HepG2 (cell line): ENCODE measurements at regions not wholly inside any gene's neighbourhood (a gene's known extent, or its start where the extent isn't known, plus 50 kb on each side); places are given as distances from the start of the nearest gene placed in this dataset.
A peak's percentile ranks its signal among the peaks of the same experiment; 100 is the strongest.
"Not testable (repeated sequence)": the region's sequence is repeated elsewhere in the genome, so short reads cannot be mapped to it uniquely, and the experiment has no call there.

Experiments used
- ATAC-seq: fragments of 200-7000 bp; cut with Tn5 transposase; 3 replicates; pipeline ENCODE4 v1.9.1; 2020; ENCODE audit warnings: mild to moderate bottlenecking, moderate library complexity
- BruUV-seq: library from RNA; stranded (reverse); fragments of 400-500 nt; replicated peaks from 2 replicates; lab custom pipeline; 2021; lab: Mats Ljungman, UMichigan
- CTCF ChIA-PET: fragments of 300-600 bp; formaldehyde crosslinking; extraction: SDS; loops from one replicate; lab custom pipeline; 2021; ENCODE audit warnings: low total read pairs, inconsistent platforms, low intra/inter-chr PET ratio; lab: Yijun Ruan, JAX
- POLR2A ChIA-PET: fragments of 350-600 bp; sonication (Branson Sonifier 250); formaldehyde crosslinking; loops from one replicate; lab custom pipeline; 2020; ENCODE audit warnings: antibody characterized with exemption, inconsistent platforms; lab: Yijun Ruan, JAX
- DNase-seq: peaks from one replicate; pipeline ENCODE4 v3.0.0-alpha.2; 2015; ENCODE audit warnings: low spot score
- FAIRE-seq: peaks from 3 replicates; lab custom pipeline; 2011; peaks lifted over from hg19 to GRCh38; lab: Jason Lieb, UNC
- H2AFZ ChIP-seq: one replicate; pipeline ENCODE4 v1.6.1; 2011; ENCODE audit warnings: low read length, inconsistent platforms
- H3K27ac ChIP-seq: fragments of 300-600 bp; 3 replicates; pipeline ENCODE4 v1.8.0; 2011; ENCODE audit warnings: mixed run types, mild to moderate bottlenecking, mixed read lengths, low read length, inconsistent platforms; ENCODE audit not compliant: insufficient read depth; ENCODE audit errors: extremely low read length
- H3K27me3 ChIP-seq, 2 experiments: fragments of 200-600 bp in 1 of 2; 2 replicates in 1 of 2; 3 replicates in 1 of 2; pipeline versions ENCODE4 v1.6.0 to v1.8.0; 2011; ENCODE audit warnings: low read length in 2 of 2, mild to moderate bottlenecking in 2 of 2, moderate library complexity in 2 of 2, inconsistent platforms in 1 of 2; ENCODE audit not compliant: insufficient read depth in 2 of 2, control insufficient read depth in 1 of 2
- H3K36me3 ChIP-seq, 2 experiments: fragments of 200-600 bp in 1 of 2; replicated peaks in 1 of 2; 2 replicates in 1 of 2; 3 replicates in 1 of 2; pipeline versions ENCODE4 v1.5.1 to v1.8.0; 2011; ENCODE audit warnings: low read length in 2 of 2, inconsistent platforms in 1 of 2; ENCODE audit not compliant: insufficient read depth in 2 of 2, control insufficient read depth in 1 of 2
- H3K4me1 ChIP-seq: 2 replicates; pipeline ENCODE4 v1.5.1; 2012; ENCODE audit warnings: low read length, inconsistent platforms; ENCODE audit not compliant: insufficient read depth
- H3K4me2 ChIP-seq: 2 replicates; pipeline ENCODE4 v1.6.0; 2011; ENCODE audit warnings: low read depth, low read length, inconsistent platforms
- H3K4me3 ChIP-seq, 3 experiments: fragments of 200-600 bp in 1 of 3; sonication (generic), shearing (Covaris generic) in 1 of 3; replicated peaks in 1 of 3; 2 replicates each; pipeline ENCODE4 v1.5.1; 2011 to 2016; ENCODE audit warnings: low read length in 3 of 3, inconsistent platforms in 2 of 3, low read depth in 2 of 3, mild to moderate bottlenecking in 2 of 3, control low read depth in 1 of 3, mixed read lengths in 1 of 3; ENCODE audit not compliant: insufficient read depth in 1 of 3
- H3K79me2 ChIP-seq: one replicate; pipeline ENCODE4 v1.6.1; 2011; ENCODE audit warnings: low read length, inconsistent platforms; ENCODE audit not compliant: insufficient read depth
- H3K9ac ChIP-seq: 2 replicates; pipeline ENCODE4 v1.6.0; 2011; ENCODE audit warnings: mild to moderate bottlenecking, low read depth, low read length, inconsistent platforms; ENCODE audit not compliant: insufficient read depth
- H3K9me3 ChIP-seq: 2 replicates; pipeline ENCODE4 v1.5.1; 2012; ENCODE audit warnings: mild to moderate bottlenecking, low read length
- H4K20me1 ChIP-seq: 2 replicates; pipeline ENCODE4 v1.6.0; 2011; ENCODE audit warnings: inconsistent platforms, mild to moderate bottlenecking, low read length, moderate library complexity; ENCODE audit not compliant: insufficient read depth
- WGBS: methylation state at CpG from one replicate; pipeline ENCODE4 v1.1.6; 2017; ENCODE audit warnings: low lambda C conversion rate; 5-methylcytosine and 5-hydroxymethylcytosine counted together
- in situ Hi-C: cut with HindIII; loops from 2 replicates; pipeline ENCODE4 v1.10.0; 2017; ENCODE audit warnings: low pct_unique_long_range_greater_than_20kb; ENCODE audit not compliant: extremely low pct_ligation_motif_present
- intact Hi-C: fragments of 100-400 bp; cut with micrococcal nuclease; formaldehyde crosslinking; loops from one replicate; pipeline ENCODE4 v1.10.0; 2022; ENCODE audit not compliant: unreplicated experiment

GRCh38 chr21:5114893-5115645 is 5406.3 kb upstream of the TPTE start:
- H3K4me2 ChIP-seq, H3K36me3 ChIP-seq, H3K4me1 ChIP-seq, FAIRE-seq, H3K79me2 ChIP-seq, H3K9ac ChIP-seq, H3K9me3 ChIP-seq, H3K27ac ChIP-seq, intact Hi-C loops, H3K27me3 ChIP-seq, H2AFZ ChIP-seq, BruUV-seq, H4K20me1 ChIP-seq, in situ Hi-C loops, POLR2A ChIA-PET, CTCF ChIA-PET, DNase-seq, H3K4me3 ChIP-seq: not testable (repeated sequence)
- ATAC-seq: peak; percentile 20
- WGBS: no CpG with 5 or more reads among the region's 24 CpGs

GRCh38 chr21:5115646-5116343 is 5405.6 kb upstream of the TPTE start:
- H3K79me2 ChIP-seq, POLR2A ChIA-PET, H2AFZ ChIP-seq, BruUV-seq, H4K20me1 ChIP-seq, H3K36me3 ChIP-seq, DNase-seq, ATAC-seq, intact Hi-C loops, H3K9me3 ChIP-seq, H3K4me3 ChIP-seq, in situ Hi-C loops, H3K9ac ChIP-seq, H3K4me1 ChIP-seq, CTCF ChIA-PET, H3K27me3 ChIP-seq, H3K27ac ChIP-seq, H3K4me2 ChIP-seq, FAIRE-seq: not testable (repeated sequence)
- no CpG with 5 or more reads among the region's 24 CpGs for WGBS

- H3K27ac ChIP-seq, H3K4me3 ChIP-seq, H3K9ac ChIP-seq, CTCF ChIA-PET, H4K20me1 ChIP-seq, H3K36me3 ChIP-seq, H3K4me1 ChIP-seq, DNase-seq, H3K27me3 ChIP-seq, ATAC-seq, BruUV-seq, FAIRE-seq, H3K9me3 ChIP-seq, POLR2A ChIA-PET, H2AFZ ChIP-seq, H3K79me2 ChIP-seq, H3K4me2 ChIP-seq, in situ Hi-C loops, intact Hi-C loops: not testable (repeated sequence)
- WGBS: no CpG with 5 or more reads among the region's 19 CpGs
Observed at GRCh38 chr21:5116344-5117123, 5404.8 kb upstream of the TPTE start.

- H3K36me3 ChIP-seq, ATAC-seq, POLR2A ChIA-PET, CTCF ChIA-PET, H3K27me3 ChIP-seq, H3K4me1 ChIP-seq, H3K27ac ChIP-seq, DNase-seq, H3K9me3 ChIP-seq, BruUV-seq, H3K79me2 ChIP-seq, H4K20me1 ChIP-seq, intact Hi-C loops, H3K9ac ChIP-seq, H3K4me2 ChIP-seq, FAIRE-seq, in situ Hi-C loops, H2AFZ ChIP-seq, H3K4me3 ChIP-seq: not testable (repeated sequence)
- WGBS: no CpG with 5 or more reads among the region's 15 CpGs
Observed at GRCh38 chr21:5117135-5117534, 5404.2 kb upstream of the TPTE start.
